HG02840 (cell line): ENCODE measurements at regions not wholly inside any gene's neighbourhood (a gene's known extent, or its start where the extent isn't known, plus 50 kb on each side); places are given as distances from the start of the nearest gene placed in this dataset.

ENCODE experiments used
- ATAC-seq: cut with Tn5 transposase; IDR thresholded peaks from one replicate; pipeline ENCODE4 v1.9.1; 2021; ENCODE audit warnings: mild to moderate bottlenecking, moderate library complexity, moderate number of reproducible peaks; ENCODE audit not compliant: unreplicated experiment, low FRiP score

DNA sequence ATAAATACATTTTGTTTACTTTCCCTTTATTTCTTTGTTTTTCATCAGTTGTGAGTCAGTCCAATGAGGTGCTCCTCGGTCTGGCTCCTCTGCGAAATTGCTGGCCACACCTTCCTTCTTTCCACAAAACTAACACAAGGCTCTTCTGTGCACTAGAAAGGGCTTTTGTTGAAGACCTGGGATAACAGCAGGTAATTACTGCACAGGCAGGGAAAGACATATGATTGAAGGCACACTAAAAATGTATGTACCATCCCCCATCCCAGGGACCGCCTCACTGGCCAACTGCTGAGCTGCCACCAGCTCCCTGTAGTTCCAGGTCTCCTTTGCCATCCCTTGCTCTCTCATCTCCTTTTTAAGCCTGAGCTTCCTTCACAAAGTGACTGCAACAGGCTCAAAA lies 180.5 kb downstream of the EFNB2 start:
- no peak for ATAC-seq

DNA sequence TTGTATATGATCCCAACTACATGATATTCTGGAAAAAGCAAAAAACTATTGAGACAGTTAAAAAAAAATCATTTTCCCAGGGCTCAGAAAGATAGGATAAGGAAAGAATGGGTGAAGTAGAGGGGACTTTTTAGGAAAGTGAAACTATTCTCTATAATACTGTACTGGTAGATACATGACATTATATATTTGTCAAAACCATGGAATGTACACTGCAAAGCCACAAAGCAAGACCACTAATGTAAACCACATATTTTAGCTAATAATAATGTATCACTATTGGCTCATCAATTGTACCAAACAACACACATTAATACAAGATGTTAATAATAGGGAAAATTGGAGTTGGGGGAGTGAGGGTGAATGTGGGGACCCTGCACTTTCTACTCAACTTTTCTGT lies 182.6 kb downstream of the EFNB2 start:
- no peak for ATAC-seq

DNA sequence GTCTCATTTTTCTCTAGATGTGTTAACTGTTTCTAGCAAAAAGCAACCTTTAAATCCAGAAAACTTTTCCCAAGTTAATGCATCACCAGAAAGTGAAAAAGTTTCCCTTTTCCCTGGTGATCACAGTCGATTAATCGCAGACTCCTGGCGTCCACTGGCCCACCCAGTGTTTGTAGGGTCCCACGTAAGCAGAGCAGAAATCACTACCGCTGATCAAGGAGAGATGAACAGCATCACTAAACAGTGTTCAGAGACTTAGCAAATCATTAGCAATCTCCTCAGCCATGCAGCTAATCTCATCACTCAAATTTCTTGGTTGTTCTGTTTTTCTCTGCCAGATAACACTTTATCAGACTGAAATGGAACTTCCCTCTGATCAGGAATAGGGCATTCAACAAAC lies 184.2 kb downstream of the EFNB2 start:
- no peak for ATAC-seq

DNA sequence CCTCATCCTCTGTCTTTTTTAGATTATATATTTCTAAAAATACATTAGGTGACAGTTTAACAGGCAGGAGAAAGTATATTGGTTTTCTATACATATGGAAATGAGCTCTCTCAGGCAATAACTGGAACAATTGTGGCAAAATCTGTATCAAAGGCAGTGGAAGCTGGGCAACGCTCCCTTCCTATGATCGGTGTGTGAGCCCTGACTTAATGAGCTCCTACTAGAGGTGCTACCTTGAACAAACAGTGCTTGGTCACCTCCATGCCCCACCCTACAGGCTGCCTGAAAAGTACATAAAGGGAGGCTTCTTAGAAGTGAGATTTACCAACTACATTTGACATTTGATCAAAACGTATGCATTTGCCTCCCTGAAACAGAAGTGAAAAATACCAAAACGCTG lies 185.3 kb downstream of the EFNB2 start:
- ATAC-seq, result no peak

DNA sequence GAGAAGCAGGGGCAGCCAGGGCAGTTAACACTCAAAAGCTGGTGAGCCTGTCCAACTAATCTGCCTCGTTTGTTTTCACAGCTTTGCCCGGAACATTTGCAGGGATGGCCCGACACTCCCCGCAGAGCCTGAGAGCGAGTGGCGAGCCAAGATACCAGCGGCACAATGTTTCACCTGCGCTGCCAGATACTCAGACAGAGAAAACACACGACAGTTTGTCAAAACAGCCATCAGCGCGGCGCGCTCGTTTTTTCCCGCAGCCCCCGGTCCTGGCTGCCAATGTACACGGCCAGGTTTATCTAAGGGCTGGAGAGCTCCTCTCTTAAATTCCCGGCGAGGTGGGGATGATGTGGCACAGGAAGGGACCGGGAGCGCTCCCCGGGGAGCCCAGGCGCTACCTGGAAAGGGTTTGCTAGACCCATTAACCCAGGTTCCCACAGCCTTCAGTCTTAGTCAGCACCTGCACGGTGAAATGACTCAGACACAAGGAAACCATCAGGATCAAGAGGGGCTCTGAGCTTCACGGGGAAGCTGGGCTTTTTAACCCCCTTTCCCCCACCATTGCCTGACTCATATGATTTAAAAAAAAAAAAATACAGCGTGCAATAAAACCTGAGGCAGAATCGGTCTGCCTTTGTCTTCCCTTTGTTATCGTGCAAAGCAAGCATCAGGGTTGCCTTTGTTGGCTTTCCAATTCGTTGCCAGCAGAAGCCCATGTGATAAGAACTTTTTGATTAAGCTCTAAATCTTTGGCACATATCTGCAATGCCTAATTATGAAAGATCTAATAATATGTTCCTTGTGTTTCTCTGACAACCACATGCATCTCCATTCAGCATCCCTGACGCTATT lies 186.2 kb downstream of the EFNB2 start:
- ATAC-seq, result no peak

DNA sequence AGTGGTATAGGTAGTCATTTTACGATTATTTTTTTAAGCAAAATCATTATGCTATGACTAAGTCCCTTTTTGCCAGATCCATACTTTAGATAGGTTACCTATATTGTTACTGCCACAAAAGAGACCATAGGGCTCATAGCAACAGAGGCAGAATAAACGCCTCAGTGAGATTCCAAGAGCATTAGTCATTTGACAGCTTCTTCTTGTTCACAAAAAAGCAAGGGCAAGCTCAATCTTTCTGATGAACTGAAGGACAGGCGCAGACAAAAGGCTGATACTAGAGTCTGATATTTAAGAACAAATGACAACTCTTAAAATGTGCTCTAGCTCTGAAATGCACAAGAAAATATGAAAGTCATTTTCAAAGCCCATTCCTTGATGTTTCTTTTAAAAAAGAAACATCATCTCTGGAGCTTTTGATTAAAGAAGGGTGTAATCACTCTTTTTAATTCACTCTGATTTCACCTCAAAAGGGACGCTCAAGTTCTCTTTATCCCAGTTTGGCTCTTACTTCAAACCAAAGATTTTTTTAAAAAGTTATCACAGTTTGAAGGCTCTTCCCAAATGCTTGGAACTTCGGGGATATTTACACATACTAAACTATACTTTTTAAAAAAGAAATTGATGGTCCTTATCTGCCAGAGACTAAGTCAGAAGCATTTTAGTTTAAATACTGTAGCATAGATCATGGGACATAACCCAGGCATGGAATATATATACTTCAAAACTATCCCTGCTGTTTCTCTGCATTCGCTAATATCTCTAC lies 187.2 kb downstream of the EFNB2 start:
- no peak for ATAC-seq

DNA sequence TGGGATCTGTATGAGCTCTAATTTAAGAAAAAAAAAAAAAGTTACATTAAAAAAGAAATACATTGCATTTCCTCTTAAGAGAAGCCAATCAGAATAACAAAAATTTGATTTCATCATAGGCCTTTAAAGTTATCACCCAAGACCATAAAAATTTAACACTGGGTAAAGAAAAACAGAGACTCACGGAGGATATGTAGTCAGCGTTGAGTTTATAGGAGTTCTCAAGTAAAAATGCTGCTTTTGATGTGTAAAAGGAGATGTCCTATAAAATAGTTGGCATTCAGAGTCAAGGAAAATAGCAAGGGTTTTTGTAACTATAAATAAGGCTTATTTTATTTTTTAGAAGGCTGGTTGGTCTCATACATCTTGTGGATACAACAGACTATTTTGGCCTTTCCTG lies 191.1 kb downstream of the EFNB2 start:
- ATAC-seq, result no peak

DNA sequence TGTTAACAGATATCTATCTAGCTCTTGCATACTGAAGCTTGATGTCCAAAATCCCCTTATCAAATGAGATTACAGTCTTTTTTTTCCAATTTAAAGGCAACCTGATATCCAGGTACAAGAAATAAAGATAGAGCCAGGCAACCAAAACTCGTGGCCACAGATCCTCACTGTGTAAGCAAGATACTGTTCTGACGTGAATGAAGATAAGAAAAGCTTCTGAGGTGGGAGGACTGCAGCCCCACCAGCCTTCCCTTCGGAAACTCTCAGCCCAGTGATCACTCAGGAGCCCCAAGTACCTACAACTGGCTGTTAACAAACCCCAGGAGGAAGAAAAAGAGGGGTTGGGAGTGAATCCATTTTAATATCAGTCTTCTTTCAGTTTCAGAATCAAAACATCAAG lies 191.6 kb downstream of the EFNB2 start:
- ATAC-seq, result no peak

DNA sequence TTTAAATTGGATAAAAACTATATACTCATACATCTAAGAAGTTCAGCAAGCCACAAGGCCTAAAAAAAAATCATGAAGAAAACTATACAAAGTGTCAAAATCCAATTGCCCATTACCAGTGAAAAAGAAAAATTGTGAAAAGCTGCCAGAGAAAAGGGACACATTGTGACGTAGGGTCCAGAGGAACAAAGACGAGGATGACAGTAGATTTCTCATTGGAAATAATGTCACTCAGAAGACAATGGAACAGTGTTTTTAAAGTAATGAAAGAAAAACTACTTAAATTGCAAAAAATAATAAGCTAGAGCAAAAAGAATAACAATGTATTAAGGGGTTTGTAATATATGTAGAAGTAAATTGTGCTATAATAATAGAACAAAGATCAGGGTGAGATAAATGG lies 195.2 kb downstream of the EFNB2 start:
- ATAC-seq, result no peak

DNA sequence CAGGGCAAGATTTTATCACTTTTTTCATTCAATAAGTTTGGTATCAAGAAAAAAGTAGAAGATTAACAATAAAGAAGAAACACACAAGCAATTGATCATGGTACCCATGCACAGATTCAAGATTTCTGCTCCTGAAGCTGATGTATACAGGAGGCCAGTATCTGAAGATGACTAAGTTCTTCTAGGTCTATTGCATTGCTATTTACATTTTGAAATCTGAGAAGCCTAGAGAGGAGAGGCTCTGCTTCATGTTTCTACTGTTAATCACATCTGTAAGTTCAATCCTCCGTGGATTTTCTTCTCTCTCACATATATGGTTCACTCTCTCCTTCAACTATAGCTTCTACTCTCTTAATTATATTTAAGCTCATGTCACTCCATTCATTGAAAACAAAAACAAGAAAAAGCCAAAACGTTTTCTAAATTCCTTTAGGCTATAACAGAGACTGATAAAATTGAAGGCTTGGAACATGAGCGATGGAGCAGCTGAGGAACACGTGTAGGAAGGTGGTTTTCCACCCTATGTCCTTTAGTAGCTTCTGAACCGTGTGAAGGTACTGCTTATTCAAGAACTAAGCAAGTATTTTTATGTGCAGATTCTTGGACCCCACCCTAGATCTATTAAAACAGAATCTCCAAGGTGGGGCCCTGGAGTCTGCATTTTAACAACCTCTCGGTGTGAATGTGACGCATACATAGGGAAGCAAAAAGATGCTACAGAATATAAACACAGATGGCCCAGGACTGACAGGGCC lies 198.2 kb downstream of the EFNB2 start:
- ATAC-seq, result no peak

DNA sequence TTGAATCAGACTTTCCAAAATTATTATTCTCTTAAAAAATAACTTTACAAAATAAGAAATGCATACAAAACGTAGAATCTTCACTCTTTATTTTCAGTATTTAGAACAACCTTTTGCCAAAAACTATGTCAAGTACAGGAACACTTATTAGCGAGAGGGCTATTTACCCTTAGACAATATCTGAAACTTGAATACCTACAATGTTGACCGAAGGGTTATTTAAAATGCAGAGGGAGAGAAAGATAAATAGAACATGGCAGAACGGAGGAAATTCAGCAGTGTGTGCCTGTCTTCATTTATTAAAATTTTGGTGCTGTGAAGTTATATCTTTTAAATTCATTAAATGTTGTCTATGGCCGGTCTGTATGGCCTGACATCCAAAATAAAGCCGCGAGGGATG lies 198.8 kb downstream of the EFNB2 start:
- ATAC-seq, result no peak

DNA sequence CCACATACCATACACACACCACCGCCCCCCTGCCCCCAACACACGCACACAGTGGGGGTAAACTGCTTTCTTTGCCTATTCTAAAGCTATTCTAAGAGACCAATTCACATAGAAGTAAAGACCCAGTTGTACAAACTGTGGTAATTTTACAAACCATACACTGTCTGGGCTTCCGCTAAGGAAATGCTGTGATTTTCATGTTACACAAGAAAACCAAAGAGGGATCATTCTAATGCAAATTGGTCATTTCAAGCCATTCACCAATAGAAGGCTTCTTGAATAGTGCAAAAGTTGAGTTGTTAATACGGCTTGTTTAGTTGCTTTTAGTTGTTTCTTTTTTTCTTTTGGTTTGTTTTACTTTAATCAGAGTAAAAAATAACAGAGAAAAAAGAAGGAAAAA lies 202.8 kb downstream of the EFNB2 start:
- no peak for ATAC-seq

DNA sequence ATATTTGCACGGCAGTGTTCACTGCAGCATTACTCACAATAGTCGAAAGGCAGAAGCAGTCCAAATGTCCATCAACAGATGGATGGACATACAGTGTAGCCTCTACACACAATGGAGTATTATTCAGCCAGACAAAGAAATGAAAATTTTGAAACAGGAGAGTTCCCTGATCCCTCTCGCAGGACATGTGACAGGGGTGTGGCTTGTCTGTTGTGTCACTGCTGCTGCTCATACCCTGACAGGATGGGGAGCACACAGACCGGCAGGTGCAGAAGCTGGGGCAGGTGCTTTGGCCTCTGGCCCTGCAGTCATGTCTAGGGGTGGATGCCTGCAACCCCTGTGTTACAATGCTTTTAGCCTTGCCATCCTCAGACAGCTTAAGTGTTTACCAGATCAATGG lies 204.3 kb downstream of the EFNB2 start:
- no peak for ATAC-seq

DNA sequence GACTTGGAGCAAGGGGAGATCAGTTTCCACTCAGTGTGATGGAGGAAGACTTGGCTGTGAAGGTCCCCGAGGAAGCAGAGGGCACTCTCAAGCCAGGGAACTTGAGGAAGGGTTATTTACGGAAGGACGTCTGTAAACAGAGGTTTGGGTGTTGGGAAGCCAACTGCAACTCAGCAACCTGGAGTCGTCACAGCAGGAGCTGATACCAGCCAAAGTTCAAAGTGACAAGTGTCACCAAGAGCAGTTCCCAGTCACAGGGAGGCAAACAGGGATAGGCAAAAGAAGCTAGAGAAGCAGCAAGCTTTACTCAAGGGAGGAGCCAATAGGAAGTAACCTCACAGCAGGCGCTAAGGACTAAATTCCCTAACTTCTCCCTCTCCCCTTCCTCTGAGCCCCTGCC lies 205.5 kb downstream of the EFNB2 start:
- no peak for ATAC-seq

DNA sequence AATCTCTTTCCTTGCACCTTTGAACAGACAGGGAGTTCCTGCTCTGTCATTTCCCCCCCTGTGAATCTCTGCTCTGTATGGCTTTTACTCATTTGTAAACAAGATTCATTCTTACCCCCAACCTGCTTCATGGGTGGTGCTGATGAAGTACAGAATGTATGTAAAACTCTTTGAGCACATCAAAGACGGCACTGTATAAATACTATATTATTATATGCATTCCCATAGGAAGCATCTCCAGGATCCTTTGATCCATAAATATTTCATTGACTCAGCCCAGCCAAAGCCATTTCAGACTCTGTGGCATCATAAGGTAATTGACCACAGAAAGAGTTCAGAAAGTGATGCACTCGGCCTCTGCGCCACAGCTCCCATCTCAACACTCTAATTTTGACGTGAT lies 208.7 kb downstream of the EFNB2 start:
- ATAC-seq, result no peak

DNA sequence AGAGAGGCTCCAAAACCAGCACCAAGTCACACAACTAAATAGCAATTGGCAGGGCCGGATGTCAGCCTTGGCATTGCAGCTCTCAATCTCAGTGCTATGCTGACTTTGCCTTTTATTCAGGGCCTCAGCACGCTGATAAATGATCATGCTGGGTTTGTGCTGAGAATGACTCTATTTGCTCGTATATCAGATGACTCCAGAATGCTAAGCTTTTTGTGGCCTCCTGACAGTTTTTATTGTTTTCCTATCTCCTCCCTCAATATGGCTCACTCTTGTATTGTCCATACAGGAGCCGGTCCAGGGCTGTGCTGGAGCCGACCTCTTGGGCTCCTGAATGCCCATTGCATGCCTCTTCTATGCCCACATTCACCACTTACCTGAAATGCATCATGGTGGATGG lies 211.0 kb downstream of the EFNB2 start:
- no peak for ATAC-seq

DNA sequence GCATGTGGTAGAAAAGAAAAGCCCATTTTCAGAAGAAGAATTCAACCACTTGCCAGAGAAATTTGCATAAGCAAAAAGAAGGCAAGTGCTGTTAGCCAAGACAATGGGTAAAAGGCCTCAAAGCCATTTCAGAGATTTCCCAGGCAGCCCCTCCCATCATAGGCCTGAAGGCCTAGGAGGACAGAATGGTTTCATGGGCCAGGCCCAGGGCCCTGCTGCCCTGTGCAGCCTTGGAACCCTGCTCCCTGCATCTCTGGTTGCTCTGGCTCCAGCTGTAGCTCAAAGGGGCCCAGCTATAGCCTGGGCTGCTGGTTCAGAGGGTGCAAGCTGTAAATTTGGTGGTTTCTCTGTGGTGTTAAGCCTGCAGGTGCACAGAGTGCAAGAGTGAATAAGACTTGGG lies 212.8 kb downstream of the EFNB2 start:
- no peak for ATAC-seq

DNA sequence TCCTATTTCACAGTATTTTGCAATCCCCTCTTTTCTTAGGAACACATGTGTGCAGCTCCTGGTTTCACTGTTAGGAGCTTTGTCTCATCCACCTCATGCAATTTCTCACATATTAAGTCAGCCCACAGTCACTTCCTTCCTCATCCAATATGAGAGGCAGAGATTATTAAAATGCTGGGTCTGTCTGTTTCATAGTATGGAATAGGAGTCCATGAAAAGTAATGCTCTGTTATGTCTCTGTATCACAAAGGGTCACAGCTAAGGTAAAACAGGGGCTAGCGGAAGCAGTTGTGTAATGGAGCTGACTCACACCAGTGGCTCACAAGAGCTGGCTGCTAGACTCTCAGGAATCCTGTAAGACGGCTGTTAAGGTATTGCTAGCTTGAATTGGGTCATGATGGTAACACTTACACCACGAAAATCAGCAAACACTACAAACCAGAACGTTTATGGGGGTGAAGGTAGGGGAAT lies 216.5 kb downstream of the EFNB2 start:
- no peak for ATAC-seq

DNA sequence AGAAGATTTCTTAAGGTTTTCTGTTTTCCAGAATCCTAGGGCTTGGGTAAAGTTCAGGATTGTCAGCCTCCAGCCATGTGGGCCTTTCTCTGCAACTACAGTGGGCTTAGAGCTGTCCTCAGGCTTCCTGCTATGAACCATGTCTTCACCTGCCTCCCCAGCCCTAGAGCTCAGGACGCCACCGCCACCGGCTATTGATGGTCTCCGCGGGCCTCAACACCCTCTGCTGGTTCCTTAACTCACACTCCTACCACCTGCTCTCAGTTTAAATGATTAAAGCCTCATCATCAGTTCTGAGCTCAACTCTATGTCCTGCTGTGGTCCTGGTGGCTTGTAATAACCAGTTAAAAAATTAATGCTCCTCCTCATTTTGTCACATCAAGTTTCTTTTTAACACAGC lies 221.0 kb downstream of the EFNB2 start:
- ATAC-seq, result no peak

DNA sequence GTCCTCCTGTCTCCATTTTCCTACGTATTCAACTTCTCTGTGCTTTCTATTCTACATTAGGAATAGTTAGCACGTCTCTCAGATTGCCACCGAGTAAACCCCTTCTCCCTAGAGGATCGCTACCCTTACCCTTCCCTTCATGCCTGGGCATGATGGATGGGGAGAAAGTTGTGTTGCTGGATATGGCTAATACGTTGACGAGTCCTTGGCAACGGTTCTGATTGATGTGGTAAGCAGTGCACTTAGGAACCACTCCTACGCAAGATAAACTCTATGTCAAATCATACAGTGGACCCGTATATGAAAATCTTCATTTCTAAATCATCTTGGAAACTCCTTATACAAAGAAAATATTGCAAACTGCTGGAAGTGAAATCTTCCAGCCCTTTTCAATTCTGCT lies 224.5 kb downstream of the EFNB2 start:
- no peak for ATAC-seq

DNA sequence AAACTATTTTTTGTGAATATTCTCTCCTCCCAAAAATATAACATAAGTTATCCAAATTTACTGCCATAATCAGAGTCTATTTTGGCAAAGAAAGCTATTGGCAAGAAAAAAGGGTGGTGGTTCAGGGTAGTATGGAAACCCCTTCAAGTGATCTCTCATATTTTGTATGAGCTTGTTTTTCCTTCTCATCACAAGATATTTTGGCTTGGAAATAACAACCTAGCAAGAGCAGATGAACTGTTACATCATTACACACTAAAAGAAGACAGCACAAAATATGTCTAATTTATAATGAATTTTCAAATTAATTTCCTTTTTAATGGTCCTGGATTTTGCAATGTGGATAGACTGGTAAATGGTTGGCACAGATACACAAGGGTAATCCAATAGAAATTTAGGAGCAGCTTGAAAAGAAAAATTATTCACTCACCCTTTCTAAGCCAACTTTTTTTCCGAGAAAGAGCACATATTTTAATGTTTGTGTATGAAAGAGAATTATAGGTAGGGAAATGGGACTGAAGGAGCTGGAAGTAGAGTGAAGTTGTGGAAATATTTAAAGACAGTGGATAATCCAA lies 225.1 kb downstream of the EFNB2 start:
- no peak for ATAC-seq
